ENCODE measurements at regions not wholly inside any gene's neighbourhood (a gene's known extent, or its start where the extent isn't known, plus 50 kb on each side); places are given as distances from the start of the nearest gene placed in this dataset.

- in situ Hi-C loops (cut with HindIII; ENCODE audit: low pct_unique_long_range_greater_than_20kb, low sequenced_read_pairs) = no loop called here
- DNase-seq (ENCODE audit: low read depth, low spot score) = no peak
Observed at GRCh38 chr7:67725423-67725822, 728.8 kb downstream of the TYW1 start.

- DNase-seq (ENCODE audit: low read depth, low spot score) = peak; percentile 83
- in situ Hi-C loops (cut with HindIII; ENCODE audit: low pct_unique_long_range_greater_than_20kb, low sequenced_read_pairs) = no loop called here
Observed at GRCh38 chr7:67729771-67730170, 733.1 kb downstream of the TYW1 start.

- DNase-seq (ENCODE audit: low read depth, low spot score) = no peak
- in situ Hi-C loops (cut with HindIII; ENCODE audit: low pct_unique_long_range_greater_than_20kb, low sequenced_read_pairs) = no loop called here
Observed at GRCh38 chr7:67731704-67732103, 735.1 kb downstream of the TYW1 start.

DNA sequence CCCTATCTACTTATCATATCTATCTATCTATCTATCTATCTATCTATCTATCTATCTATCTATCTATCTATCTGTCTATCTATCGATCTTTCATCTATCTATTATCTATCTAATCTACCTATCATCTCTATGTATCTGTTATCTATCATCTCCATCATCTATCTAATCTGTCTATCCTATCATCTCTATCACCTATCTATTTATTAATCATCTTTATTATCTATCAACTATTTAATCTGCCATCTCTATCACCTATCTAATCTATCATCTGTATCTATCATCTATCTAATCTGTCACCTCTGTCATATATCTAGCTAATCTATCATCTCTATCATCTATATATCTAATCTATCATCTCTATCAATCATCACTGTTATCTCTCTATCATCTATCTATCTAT is 736.3 kb downstream of the TYW1 start:
- DNase-seq (ENCODE audit: low read depth, low spot score) = no peak
- in situ Hi-C loops (cut with HindIII; ENCODE audit: low pct_unique_long_range_greater_than_20kb, low sequenced_read_pairs) = no loop called here

- DNase-seq (ENCODE audit: low read depth, low spot score) = no peak
- in situ Hi-C loops (cut with HindIII; ENCODE audit: low pct_unique_long_range_greater_than_20kb, low sequenced_read_pairs) = no loop called here
Observed at GRCh38 chr7:67738145-67738544, 741.5 kb downstream of the TYW1 start.

- DNase-seq (ENCODE audit: low read depth, low spot score) = no peak
- in situ Hi-C loops (cut with HindIII; ENCODE audit: low pct_unique_long_range_greater_than_20kb, low sequenced_read_pairs) = no loop called here
Observed at GRCh38 chr7:67738958-67739357, 742.3 kb downstream of the TYW1 start.

DNA sequence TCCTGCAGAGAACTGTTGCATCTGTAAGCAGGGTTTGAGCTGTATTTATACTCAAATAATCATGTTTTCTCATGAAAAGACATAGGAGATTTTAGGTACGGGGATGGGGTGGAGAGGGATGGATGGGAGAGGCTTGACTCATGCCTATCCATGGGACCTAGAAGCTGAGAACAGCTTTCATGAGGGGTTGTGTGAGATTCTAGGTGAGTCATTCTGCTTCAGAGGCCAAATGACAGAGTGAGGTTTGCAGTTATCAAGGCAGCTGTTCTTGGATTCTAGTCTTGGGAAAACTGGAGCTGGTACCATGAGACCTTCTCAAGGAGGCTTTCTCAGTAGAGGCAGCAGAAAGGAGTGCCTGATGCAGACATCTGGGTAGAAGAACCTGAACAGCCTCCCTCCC is 746.9 kb downstream of the TYW1 start:
- no peak for DNase-seq (ENCODE audit: low read depth, low spot score)
- in situ Hi-C loops (cut with HindIII; ENCODE audit: low pct_unique_long_range_greater_than_20kb, low sequenced_read_pairs) = no loop called here

DNA sequence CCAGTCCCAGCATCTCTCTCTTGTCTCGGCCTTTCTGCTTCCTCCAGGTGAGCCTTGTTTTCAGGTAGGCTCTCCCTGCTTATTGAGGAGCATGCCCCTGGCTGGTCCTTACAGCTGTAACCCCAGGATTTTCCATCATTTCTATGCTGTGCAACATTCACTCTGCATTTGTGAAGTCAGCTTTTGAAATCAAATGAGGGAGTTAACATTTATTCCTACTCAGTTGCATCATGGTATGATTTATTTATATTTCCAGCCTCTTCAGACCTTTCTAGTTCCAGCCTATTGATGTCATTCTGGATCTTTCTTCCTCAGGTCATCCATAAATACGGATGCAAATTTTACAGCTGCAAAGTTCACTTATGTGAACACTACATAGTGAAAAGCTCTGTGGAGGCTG is 755.6 kb downstream of the TYW1 start:
- no peak for DNase-seq (ENCODE audit: low read depth, low spot score)
- in situ Hi-C loops (cut with HindIII; ENCODE audit: low pct_unique_long_range_greater_than_20kb, low sequenced_read_pairs) = no loop called here

- DNase-seq (ENCODE audit: low read depth, low spot score) = no peak
- in situ Hi-C loops (cut with HindIII; ENCODE audit: low pct_unique_long_range_greater_than_20kb, low sequenced_read_pairs) = no loop called here
Observed at GRCh38 chr7:67753891-67754290, 757.3 kb downstream of the TYW1 start.

- in situ Hi-C loops (cut with HindIII; ENCODE audit: low pct_unique_long_range_greater_than_20kb, low sequenced_read_pairs) = no loop called here
- DNase-seq (ENCODE audit: low read depth, low spot score) = no peak
Observed at GRCh38 chr7:67754651-67755050, 758.0 kb downstream of the TYW1 start.

- in situ Hi-C loops (cut with HindIII; ENCODE audit: low pct_unique_long_range_greater_than_20kb, low sequenced_read_pairs) = no loop called here
- no peak for DNase-seq (ENCODE audit: low read depth, low spot score)
Observed at GRCh38 chr7:67758551-67758950, 761.9 kb downstream of the TYW1 start.

- no peak for DNase-seq (ENCODE audit: low read depth, low spot score)
- in situ Hi-C loops (cut with HindIII; ENCODE audit: low pct_unique_long_range_greater_than_20kb, low sequenced_read_pairs) = no loop called here
Observed at GRCh38 chr7:67760971-67761370, 764.3 kb downstream of the TYW1 start.

DNA sequence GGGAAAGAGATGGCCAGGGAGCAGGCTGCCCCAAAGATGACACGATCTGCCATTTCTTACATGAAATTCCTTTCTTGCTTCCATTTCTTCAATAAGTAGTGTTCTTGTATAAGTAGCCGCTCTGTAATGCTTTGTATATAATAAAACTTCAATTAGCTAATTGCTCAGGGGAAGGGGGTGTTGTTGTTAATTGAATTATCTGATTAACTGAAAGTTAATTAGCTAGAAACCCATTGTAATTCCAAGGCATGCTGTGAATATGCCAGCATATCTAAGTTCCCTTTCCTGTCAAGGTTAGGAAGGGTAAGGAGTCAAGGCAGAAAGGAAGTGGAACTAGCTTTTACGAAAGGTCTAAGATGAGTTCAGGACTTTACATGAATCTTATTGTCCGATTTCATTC is 765.9 kb downstream of the TYW1 start:
- DNase-seq (ENCODE audit: low read depth, low spot score) = no peak
- in situ Hi-C loops (cut with HindIII; ENCODE audit: low pct_unique_long_range_greater_than_20kb, low sequenced_read_pairs) = no loop called here

GRCh38 chr7:67764289-67764688 is 767.7 kb downstream of the TYW1 start:
- no peak for DNase-seq (ENCODE audit: low read depth, low spot score)
- in situ Hi-C loops (cut with HindIII; ENCODE audit: low pct_unique_long_range_greater_than_20kb, low sequenced_read_pairs) = no loop called here

- in situ Hi-C loops (cut with HindIII; ENCODE audit: low pct_unique_long_range_greater_than_20kb, low sequenced_read_pairs) = no loop called here
- DNase-seq (ENCODE audit: low read depth, low spot score) = no peak
Observed at GRCh38 chr7:67765481-67766175, 769.0 kb downstream of the TYW1 start.

- no peak for DNase-seq (ENCODE audit: low read depth, low spot score)
- in situ Hi-C loops (cut with HindIII; ENCODE audit: low pct_unique_long_range_greater_than_20kb, low sequenced_read_pairs) = no loop called here
Observed at GRCh38 chr7:67766906-67767410, 770.3 kb downstream of the TYW1 start.

GRCh38 chr7:67771846-67772605 is 775.4 kb downstream of the TYW1 start:
- in situ Hi-C loops (cut with HindIII; ENCODE audit: low pct_unique_long_range_greater_than_20kb, low sequenced_read_pairs) = no loop called here
- DNase-seq (ENCODE audit: low read depth, low spot score) = no peak

GRCh38 chr7:67773081-67773480 is 776.4 kb downstream of the TYW1 start:
- in situ Hi-C loops (cut with HindIII; ENCODE audit: low pct_unique_long_range_greater_than_20kb, low sequenced_read_pairs) = no loop called here
- DNase-seq (ENCODE audit: low read depth, low spot score) = no peak

- DNase-seq (ENCODE audit: low read depth, low spot score) = no peak
- in situ Hi-C loops (cut with HindIII; ENCODE audit: low pct_unique_long_range_greater_than_20kb, low sequenced_read_pairs) = no loop called here
Observed at GRCh38 chr7:67777119-67777518, 780.5 kb downstream of the TYW1 start.
